UCSD-AML1 (cell line): ENCODE measurements at regions not wholly inside any gene's neighbourhood (a gene's known extent, or its start where the extent isn't known, plus 50 kb on each side); places are given as distances from the start of the nearest gene placed in this dataset.
"Not testable (repeated sequence)": the region's sequence is repeated elsewhere in the genome, so short reads cannot be mapped to it uniquely, and the experiment has no call there.

Experiments
- DNase-seq: peaks from one replicate; lab custom pipeline; 2025; ENCODE audit not compliant: unreplicated experiment; lab: John Stamatoyannopoulos, UW

DNA sequence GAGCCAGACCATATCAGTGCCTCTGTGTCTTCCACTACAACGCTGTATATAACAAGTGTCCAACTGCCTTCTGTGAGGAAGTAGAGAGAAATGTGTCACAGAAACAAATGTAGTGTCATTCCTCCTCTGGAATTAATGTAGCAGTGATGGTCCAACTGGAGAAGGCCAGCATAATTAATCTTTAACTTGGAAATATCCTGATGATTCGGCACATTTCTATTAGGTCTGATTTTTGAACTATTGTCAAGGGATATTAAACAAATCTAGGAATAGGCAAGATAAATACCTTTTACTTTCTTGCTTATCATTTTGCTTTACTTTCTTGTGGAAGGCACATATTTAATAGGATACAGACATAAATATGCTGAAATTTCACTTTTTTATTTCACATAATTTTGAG is 446.2 kb upstream of the ALCAM start:
- no peak for DNase-seq

DNA sequence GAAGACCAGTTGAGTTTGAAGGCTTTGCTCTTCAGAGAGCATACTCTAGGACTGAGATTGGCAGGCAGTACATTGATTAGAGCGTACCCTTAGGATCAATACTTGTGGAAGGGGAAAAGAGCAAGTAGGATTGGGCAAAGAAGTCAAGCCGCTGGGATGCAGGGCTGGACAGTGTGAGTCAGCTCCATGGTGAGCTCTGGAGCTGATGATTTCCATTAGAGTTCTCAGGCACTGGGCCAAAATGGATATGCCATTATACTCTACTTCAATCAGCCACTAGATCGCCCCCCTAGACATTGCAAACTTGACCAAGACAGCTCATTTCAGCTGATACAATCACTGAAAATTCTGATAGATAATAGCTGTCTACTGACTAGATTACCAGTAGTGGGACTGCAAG is 432.7 kb upstream of the ALCAM start:
- no peak for DNase-seq

DNA sequence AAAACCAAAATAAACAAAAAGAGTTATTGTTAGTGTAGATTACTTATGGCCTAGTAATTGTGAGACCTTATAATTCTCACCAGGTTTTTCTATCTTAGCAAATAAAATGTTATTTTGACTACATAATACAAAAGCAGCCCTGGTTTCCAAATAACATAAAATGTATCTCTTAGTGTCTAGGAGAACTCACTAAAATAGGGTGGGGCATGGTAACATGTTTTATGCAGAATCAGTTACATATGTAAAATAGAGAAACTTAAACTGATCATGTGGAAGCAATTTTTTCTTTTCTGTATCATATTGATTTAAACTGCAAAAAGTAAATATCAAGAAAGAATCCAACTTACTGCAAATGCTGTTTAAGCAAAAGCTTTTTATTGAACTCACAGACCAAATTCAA is 431.1 kb upstream of the ALCAM start:
- no peak for DNase-seq

DNA sequence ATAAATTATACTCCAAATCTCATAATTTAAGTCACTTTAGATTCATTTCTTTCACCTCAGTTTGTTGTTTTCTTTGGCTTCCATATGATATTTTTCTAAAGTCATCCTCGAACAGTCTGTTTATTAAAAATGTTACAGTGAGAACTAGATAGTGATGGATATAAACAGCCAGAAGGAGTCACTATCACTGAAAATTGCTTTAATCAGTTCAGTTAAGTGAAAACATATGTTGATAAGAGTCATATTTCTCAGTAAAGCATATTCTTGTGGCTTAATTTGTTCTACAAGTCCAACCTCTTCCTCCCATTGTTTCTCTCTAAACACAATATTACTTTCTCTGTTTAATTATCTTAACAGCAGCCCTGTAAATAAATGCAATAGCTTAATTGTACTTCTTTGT is 427.5 kb upstream of the ALCAM start:
- no peak for DNase-seq

DNA sequence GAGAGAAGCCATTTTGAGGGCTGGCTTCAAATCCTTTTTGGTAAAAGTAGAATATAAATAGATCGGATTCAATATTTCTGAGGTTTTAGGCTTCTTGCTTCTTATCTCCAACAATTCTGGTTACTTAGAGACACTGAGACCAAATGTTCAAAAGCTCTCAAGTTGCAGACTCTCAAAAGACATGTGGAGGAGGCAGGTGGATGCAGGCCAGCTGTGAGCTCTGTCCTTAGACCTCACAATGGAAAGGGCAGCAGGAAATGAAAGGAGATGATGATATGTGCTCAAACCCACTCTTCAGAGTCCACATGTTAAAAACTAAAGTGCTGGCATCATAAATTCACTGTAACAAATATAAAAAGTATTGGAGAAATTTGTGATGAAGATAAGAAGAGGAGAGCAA is 424.9 kb upstream of the ALCAM start:
- no peak for DNase-seq

DNA sequence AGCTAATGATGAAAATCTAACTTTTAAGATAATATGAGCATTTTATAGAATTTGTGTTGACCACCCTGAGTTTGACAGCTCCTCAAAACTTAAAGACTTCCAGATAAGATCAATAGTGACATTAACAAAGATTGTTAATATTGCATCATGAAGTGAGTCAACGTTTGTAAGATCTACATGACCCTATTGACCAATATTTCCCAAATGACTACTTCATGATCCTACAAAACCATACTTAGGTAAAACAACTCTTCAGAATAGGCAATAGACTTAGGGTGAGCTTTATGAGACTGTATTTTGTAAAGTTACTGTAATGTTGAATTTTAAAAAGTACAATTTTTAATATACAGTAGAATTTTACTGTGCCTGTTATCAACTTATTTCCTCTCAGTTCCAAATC is 422.7 kb upstream of the ALCAM start:
- DNase-seq = no peak

DNA sequence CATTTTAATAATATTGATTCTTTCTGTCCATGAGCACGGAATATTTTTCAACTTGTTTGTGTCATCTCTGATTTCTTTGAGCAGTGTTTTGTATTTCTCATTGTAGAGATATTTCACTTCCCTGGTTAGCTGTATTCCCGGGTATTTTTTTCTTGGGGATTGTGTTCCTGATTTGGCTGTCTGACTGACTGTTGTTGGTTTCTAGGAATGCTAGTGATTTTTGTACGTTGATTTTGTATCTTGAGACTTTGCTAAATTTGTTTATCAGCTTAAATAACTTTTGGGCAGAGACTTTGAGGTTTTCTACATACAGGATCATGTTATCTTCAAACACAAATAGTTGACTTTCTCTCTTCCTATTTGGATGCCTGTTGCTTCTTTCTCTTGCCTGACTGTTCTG is 418.8 kb upstream of the ALCAM start:
- DNase-seq = no peak

DNA sequence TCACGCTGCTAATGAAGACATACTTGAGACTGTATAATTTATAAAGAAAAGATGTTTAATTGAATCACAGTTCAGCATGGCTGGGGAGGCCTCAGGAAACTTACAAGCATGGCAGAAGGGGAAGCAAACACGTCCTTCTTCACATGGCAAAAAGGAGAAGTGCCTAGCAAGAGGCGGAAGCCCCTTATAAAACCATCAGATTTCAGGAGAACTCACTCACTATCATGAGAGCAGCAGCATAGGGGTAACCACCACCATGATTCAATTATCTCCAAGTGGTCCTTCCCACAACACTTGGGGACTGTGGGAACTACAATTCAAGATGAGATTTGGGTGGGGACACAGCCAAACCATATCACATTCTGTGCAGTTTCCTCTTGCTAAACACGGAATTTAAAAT is 416.9 kb upstream of the ALCAM start:
- not testable (repeated sequence) for DNase-seq

DNA sequence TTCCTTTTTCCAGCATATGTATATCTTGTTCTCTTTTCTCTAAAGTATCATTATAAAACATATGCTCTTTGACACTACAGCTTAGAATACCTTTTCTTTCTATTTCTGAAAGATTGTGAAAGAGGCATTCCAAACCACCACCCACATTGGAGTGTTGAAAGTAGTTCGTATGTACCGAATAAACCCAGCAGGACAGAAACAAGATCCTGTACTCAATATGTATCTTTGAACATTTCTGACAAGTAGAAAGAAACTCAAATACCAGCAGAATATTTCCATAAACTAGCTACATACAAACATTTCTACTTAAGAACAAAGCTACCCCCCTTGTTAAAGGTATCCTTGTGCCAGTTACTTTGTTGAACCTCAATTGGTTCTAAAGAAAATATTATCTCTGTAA is 415.3 kb upstream of the ALCAM start:
- DNase-seq = no peak

DNA sequence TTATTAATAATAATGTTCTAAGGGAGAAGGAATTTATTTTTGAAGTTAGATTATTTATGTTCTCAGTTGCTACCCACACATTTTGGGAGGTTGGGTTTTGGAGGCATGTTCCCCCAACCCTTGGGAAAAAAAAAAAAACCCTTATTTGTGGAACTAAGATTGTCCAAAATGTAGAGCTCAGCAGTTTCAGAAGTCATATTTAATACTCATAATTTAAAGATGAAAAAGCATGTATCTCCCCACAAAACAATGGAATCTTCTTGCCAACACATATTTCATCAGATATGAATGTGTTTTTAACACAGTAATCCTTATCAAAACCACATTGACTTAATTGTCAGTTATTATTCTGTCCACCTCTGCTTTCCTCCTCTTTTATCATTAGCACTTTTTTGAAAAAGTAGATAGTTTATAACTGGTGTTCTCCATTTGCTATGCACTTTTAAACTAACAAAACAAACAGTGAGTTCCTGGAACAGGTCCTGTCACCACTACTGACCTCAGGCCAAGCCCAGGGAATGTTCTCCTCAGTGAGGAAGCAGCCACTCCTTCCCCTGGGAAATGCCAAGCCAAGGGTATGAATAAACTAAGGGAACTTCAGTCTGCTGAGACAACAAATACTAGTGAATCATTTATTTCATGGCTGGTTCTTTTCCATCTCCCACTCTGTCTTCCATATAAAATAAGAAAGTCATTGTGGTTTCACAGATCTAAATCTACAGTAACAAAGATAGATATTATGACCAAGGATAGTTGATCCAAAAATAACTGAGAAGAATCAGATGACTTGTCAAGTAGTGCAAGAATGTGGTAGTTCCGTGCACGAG is 414.4 kb upstream of the ALCAM start:
- DNase-seq = no peak

DNA sequence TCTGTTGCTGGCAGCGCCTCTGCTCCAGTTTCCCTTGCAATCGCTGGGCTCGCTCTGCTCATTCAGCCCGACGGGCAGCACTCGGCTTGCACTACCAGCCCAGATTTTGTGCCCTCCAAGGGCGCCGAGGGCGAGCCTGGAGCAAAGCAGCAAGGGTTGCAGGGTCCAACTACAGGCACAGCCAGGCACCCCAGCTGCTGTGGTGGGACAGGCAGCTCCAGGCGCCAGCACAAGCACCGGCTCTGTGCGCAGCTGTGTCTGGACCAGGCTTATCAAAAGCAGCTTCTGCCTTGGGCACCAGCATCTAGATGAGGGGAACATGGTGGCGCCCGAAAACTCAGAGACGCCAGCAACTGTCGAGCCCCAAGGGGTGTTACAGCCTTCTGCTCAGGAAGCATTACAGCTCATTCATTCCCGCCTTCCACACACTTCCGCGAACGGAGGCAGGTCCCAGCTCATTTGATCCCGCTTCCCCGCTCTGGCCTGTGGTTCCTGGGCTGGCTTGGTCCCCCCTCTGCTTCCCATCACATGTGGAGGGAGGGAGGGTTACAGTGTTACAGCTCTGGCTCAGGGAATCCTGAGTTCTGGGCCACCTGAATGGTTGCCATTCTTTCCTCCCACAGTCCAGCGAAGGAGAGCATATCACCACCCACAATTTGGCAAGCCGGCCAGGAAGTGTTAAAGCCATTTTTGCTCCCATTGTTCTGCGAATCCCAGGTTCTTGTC is 409.9 kb upstream of the ALCAM start:
- DNase-seq = no peak

DNA sequence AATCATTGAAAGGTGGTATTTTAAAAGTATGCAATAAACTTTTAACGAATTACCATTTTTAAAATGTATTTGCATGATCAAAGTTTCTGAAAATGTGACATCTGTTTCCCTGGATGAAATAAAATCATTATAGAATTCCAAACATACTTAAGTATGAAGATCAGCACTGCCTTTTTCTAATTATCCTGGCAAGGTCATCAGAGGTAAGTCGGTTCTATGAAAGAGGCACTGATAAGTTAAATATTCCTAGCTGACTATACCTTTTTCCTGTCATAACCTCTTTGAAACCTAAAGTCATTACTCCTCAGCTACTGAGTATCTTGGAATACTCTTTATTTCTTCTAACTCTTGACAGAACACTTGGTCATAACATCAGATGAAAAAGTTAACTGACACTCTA is 406.1 kb upstream of the ALCAM start:
- DNase-seq = no peak

DNA sequence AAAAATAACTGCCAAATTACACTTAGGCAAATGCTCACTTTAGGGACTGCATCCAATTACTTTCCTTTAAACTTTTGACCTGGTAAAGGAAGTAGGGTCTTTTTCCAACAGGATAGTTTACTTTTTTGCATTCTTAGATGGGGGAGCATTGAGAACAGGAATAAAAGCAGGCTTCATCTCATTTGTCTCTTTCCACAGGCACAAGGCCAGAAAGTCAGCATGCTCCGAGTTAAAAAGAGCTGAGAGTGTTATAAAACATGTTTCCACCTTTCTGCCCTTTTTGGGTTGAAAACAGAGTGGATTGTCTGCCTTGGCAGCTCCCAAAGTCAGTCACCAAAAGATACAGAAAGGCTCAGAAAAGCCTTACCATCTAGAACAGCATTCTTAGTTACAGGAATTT is 404.9 kb upstream of the ALCAM start:
- DNase-seq = no peak

DNA sequence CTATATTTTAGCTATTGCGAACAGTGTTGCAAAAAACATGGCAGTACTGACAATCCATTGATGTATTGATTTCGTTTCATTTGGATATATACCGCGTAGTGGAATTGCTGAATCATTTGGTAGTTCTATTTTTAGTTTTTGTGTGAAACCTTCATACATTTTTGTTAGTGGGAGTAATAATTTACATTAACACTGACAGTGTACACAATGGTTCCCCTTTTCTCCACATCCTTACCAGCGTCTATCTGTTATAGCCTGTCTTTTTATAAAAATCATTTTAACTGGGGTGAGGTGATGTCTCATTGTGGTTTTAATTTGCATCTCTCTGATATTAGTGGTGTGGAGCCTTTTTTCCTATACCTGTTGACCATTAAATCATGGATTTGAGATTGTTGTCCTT is 392.4 kb upstream of the ALCAM start:
- DNase-seq = no peak

DNA sequence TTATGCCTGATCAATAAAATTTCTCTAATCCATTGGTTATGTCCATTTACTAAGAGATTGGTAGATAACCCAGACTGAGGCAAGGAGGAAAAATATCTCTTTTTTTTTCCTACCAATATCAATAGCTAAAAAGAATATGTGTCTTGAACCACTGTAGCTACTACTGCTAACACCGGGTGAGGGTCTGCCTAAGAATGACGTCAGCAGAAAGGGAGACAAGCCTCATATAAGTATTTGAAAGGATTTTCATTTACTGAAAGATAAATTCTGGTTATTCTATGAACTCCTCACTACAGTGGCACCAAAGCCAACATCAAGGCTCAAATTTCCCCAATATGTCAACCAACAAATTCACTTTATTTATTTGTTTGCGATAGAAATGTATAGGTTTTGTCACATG is 389.0 kb upstream of the ALCAM start:
- no peak for DNase-seq

DNA sequence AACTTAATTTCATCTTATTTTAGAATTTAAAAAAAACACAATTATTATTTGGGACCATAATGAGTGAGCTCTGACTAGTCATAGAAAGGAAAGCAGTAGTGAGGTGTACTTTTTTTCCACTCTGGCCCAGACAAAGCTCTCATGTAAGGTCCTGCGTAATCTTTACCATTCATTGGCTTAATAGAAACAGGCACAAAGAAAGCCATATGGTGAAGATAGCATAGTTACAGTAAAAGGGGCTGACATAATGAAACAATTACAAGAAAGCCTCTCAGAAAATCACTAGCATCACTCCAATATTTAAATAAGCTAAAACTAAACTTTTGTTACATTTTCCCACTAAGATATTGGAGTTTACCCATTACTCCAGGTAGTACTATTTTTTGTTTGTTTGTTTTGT is 384.6 kb upstream of the ALCAM start:
- no peak for DNase-seq

DNA sequence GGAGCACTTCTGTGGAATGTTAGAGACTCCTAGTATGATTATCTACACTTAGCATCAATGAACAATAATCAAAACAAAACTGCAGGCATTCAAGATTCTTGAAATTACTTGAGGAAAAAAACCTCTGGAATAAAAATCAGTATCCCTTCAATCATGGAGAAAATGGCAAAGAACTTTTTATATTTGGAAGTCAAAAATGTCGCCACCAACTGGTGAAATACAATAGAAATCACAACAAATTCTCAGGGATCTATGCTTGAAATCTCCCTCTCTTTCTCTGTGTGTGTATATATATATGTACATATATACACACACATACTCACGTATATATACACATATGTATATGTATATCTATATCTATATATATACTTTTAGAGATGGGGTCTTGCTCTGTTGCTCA is 378.9 kb upstream of the ALCAM start:
- no peak for DNase-seq

DNA sequence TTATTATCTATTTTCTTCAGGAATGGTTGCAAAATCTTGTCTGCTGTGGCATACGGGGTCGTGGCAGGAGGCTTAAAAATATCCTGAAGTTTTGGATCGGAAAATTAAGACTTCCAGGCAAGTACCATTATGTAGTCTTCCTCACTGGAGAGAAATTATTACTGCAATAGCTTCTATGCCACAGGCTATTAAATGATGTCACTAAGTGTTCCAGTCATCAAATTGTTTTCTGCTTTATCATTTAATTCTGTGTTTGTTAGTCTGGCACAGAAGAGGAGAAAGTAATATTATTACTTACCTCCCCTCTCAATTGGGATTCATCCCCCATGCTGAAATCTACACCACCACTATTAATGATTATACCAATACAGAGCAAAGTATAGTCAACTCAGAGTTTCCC is 378.2 kb upstream of the ALCAM start:
- DNase-seq = no peak

DNA sequence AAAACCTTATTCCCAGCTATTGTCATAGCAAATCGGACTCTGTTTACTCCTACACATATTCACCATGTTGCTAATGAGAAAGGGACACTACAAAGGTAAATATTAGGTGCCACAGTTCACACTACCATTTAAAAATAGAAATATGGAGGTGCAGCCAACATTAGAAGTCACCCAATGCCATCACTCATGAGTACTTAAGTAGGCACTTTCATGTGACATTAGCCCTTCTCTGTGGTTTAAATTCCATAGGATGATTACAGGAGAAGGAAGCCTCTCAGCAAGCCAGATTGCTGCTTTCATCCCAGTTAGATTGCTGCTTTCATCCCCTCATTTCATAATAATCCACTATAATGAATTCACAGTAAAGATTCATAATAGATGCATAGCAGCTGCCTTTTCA is 376.8 kb upstream of the ALCAM start:
- DNase-seq = no peak

DNA sequence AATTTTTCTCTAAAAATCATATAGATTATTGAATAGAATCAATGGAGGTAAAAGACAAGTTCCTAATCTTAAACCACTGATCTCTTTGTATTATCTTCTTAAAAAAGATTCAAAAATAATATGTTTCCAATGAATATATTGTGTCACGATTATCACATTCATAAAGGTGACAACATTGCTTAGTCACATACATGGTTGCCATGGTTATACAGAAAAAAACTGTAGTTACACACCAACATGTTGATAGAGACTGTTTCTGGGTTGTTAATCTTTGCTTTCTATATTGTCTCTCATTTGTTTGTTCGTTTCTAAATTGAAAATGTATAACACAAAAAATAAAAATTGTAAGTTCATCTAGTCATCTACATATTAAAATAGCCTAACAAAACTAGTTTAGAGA is 376.0 kb upstream of the ALCAM start:
- DNase-seq = no peak

DNA sequence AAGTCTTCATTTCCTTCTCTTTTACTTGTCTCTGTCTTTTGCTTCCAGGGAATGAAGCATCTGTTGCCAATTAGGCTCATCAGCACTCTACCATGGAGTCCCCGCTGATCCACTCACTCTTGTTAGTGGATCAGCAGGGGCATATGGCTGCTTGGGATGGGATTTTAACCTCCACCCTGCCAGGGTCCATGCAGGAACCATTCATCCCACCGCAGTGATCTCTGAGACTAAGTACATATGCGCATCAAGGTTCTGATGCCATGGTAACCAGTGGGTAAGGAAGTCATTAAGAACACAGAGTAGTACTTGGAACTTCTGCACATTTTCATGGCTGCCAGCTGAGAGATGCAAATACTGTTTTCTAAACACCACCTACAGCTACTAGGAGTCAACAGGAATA is 374.0 kb upstream of the ALCAM start:
- no peak for DNase-seq

DNA sequence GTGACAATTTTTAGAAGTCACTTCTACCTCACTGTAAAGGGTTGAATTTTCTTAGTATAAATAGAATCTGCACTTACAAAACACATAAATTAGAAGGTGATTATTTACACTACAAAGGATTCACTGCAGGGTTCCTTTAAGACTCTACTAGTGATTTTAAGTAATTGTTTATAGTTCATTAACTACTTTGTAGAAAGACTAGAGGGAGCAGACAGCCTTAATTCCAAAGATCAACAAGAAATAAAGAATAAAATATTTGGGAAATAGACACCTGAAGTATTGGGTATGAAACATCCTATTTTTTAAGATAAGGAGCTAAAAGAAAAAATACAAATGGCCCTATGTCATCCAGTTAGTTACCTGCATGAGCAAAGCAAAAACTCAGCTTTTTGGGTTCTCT is 360.5 kb upstream of the ALCAM start:
- no peak for DNase-seq

DNA sequence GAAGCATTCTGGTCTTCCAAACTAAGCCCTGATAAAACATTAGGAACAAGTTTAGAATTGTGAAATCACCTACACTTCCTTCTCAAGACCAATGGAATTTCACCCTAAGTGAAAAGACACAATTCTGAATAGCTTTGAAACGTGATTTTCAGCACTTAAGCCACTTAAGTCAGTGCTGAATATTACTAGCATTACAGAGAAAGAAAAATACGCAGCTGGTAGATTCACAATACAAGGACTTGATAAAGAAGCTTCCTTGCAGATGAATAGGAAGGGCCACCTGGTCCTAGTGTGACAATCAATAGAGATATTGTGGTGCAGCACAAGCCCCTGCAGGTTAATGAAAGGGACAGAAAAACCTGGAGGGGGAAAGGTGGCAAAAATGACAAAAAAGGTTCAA is 353.1 kb upstream of the ALCAM start:
- no peak for DNase-seq
